ENCODE measurements at regions not wholly inside any gene's neighbourhood (a gene's known extent, or its start where the extent isn't known, plus 50 kb on each side); places are given as distances from the start of the nearest gene placed in this dataset.

DNA sequence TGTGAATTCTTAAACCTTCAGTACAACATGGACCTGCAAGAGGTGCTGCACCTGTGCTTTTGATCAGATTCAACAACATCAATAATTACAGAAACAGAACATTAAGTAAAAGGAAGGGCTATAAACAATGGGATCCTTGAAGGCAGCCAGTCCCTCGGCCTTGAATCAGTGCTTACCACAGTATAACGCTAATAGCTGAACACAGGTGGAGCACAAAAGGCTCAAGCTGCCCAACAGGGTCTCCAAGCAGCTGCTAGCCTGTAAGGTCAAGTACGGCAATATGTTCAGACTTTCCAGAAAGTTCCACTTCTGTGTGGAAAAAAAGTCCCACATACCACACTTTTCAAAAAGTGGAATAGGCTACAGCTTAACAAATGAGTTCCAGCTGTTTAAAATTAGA is 61.9 kb upstream of the ITGA1 start:
- WGBS (ENCODE audit: low lambda C conversion rate), result 82% methylated on average over 3 of the region's 3 CpGs
- H3K4me1 ChIP-seq (ENCODE audit: control insufficient read depth in 1 of 2, insufficient read depth in 2 of 2, low read depth in 1 of 2, low read length in 1 of 2), result peaks cover 0 to 13% of the 10 kb centered on the region in 2 experiments; a peak in 2 of 4 replicates
- H4K20me1 ChIP-seq (ENCODE audit: insufficient read depth), result no peaks in the 10 kb centered on the region
- no peak overlapping the region for H2AFZ ChIP-seq (ENCODE audit: low read depth)
- ChIA-PET POLR2A (no interaction called here), CTCF (interaction anchor here (0.6 to 1.2 kb wide), 2 partner anchors 33 to 52 kb away, joined by 3 read pairs; no protein-coding TSS in a partner anchor)
- H3K9me2 ChIP-seq, result no peaks in the 10 kb centered on the region
- H3K27me3 ChIP-seq (ENCODE audit: insufficient read depth), result no peaks in the 10 kb centered on the region
- no peak for DNase-seq
- H3K9me3 ChIP-seq, result no peaks in the 10 kb centered on the region
- peaks cover 7% of the 10 kb centered on the region for H3F3A ChIP-seq (replicated peaks; ENCODE audit: insufficient read depth)
- H3K9ac ChIP-seq, result no peak overlapping the region
- H3K36me3 ChIP-seq (replicated peaks in 1 of 2; ENCODE audit: control insufficient read depth in 1 of 2, insufficient read depth in 2 of 2, low read length in 1 of 2), result no peaks in the 10 kb centered on the region
- H3K79me2 ChIP-seq (ENCODE audit: insufficient read depth), result no peaks in the 10 kb centered on the region
- TF ChIP-seq, protein P1, sequence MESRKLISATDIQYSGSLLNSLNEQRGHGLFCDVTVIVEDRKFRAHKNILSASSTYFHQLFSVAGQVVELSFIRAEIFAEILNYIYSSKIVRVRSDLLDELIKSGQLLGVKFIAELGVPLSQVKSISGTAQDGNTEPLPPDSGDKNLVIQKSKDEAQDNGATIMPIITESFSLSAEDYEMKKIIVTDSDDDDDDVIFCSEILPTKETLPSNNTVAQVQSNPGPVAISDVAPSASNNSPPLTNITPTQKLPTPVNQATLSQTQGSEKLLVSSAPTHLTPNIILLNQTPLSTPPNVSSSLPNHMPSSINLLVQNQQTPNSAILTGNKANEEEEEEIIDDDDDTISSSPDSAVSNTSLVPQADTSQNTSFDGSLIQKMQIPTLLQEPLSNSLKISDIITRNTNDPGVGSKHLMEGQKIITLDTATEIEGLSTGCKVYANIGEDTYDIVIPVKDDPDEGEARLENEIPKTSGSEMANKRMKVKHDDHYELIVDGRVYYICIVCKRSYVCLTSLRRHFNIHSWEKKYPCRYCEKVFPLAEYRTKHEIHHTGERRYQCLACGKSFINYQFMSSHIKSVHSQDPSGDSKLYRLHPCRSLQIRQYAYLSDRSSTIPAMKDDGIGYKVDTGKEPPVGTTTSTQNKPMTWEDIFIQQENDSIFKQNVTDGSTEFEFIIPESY (IDR thresholded peaks at IDR 0.05; ENCODE audit: borderline replicate concordance, low read depth), result no peak
- TF ChIP-seq RXRA (IDR thresholded peaks at IDR 0.05; ENCODE audit: borderline replicate concordance, low read depth), result no peak
- TF ChIP-seq JUND (IDR thresholded peaks at IDR 0.05), result no peak
- no peak for TF ChIP-seq NRF1 (IDR thresholded peaks at IDR 0.05; ENCODE audit: low read depth, low read length)
- TF ChIP-seq GATA2 (CRISPR knock-in tag; IDR thresholded peaks at IDR 0.05), result no peak
- TF ChIP-seq, protein P2, sequence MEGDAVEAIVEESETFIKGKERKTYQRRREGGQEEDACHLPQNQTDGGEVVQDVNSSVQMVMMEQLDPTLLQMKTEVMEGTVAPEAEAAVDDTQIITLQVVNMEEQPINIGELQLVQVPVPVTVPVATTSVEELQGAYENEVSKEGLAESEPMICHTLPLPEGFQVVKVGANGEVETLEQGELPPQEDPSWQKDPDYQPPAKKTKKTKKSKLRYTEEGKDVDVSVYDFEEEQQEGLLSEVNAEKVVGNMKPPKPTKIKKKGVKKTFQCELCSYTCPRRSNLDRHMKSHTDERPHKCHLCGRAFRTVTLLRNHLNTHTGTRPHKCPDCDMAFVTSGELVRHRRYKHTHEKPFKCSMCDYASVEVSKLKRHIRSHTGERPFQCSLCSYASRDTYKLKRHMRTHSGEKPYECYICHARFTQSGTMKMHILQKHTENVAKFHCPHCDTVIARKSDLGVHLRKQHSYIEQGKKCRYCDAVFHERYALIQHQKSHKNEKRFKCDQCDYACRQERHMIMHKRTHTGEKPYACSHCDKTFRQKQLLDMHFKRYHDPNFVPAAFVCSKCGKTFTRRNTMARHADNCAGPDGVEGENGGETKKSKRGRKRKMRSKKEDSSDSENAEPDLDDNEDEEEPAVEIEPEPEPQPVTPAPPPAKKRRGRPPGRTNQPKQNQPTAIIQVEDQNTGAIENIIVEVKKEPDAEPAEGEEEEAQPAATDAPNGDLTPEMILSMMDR (IDR thresholded peaks at IDR 0.05), result no peak
- no peak for TF ChIP-seq SMC3 (IDR thresholded peaks at IDR 0.05; ENCODE audit: low read depth, low read length)
- no peak for TF ChIP-seq NFIC (IDR thresholded peaks at IDR 0.05; ENCODE audit: borderline replicate concordance)
- TF ChIP-seq TAF1 (IDR thresholded peaks at IDR 0.05; ENCODE audit: borderline replicate concordance, low read depth, low read length), result no peak
- TF ChIP-seq RFX5 (IDR thresholded peaks at IDR 0.05; ENCODE audit: low read length), result no peak
- TF ChIP-seq POLR2AphosphoS5 (IDR thresholded peaks at IDR 0.05; ENCODE audit: low read depth, low read length), result no peak
- TF ChIP-seq USF1 (IDR thresholded peaks at IDR 0.05; ENCODE audit: borderline replicate concordance, low read depth), result no peak
- TF ChIP-seq TCF12 (IDR thresholded peaks at IDR 0.05), result no peak; the same call in none of the 2 replicates
- no peak for TF ChIP-seq EZH2phosphoT487 (IDR thresholded peaks at IDR 0.05; ENCODE audit: borderline replicate concordance, low read depth)
- TF ChIP-seq TEAD4 (IDR thresholded peaks at IDR 0.05; ENCODE audit: borderline replicate concordance, insufficient read depth), result no peak
- no peak for TF ChIP-seq FOSL2 (IDR thresholded peaks at IDR 0.05; ENCODE audit: borderline replicate concordance, low read depth)
- TF ChIP-seq, protein P3, sequence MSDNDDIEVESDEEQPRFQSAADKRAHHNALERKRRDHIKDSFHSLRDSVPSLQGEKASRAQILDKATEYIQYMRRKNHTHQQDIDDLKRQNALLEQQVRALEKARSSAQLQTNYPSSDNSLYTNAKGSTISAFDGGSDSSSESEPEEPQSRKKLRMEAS (IDR thresholded peaks at IDR 0.05; ENCODE audit: low read depth), result no peak
- no peak for TF ChIP-seq SIN3A (IDR thresholded peaks at IDR 0.05; ENCODE audit: borderline replicate concordance, low read depth, low read length)
- TF ChIP-seq FOXJ3 (CRISPR knock-in tag; IDR thresholded peaks at IDR 0.05), result no peak
- peak overlapping the region in 1 of 2 experiments; percentile 65; a peak in 2 of 4 replicates for H3K27ac ChIP-seq (ENCODE audit: low read depth in 2 of 2, low read length in 1 of 2)
- no peak overlapping the region for H3K4me3 ChIP-seq (ENCODE audit: low read depth in 2 of 2, low read length in 1 of 2)
- H3K4me2 ChIP-seq, result no peak overlapping the region
